Keratinocyte (primary cell): ENCODE measurements at regions not wholly inside any gene's neighbourhood (a gene's known extent, or its start where the extent isn't known, plus 50 kb on each side); places are given as distances from the start of the nearest gene placed in this dataset.

Experiments
- DNase-seq: peaks from one replicate; pipeline ENCODE4 v3.0.0-alpha.2; 2011; ENCODE audit warnings: low read depth, missing footprints, low spot score
- FAIRE-seq: peaks from 2 replicates; lab custom pipeline; 2011; peaks lifted over from hg19 to GRCh38; lab: Jason Lieb, UNC
- H2AFZ ChIP-seq: 2 replicates; pipeline ENCODE4 v1.6.0; 2012; ENCODE audit warnings: low read length, control low read depth, inconsistent platforms; ENCODE audit not compliant: control insufficient read depth
- H3K27ac ChIP-seq: 2 replicates; pipeline ENCODE4 v1.5.1; 2011; ENCODE audit warnings: low read length; ENCODE audit not compliant: control insufficient read depth, insufficient read depth
- H3K27me3 ChIP-seq: 3 replicates; pipeline ENCODE4 v1.6.0; 2011; ENCODE audit warnings: low read length; ENCODE audit not compliant: control insufficient read depth, insufficient read depth; ENCODE audit errors: extremely low read depth
- H3K36me3 ChIP-seq, 2 experiments: 2 replicates in 1 of 2; 3 replicates in 1 of 2; pipeline ENCODE4 v1.5.1; 2011; ENCODE audit warnings: low read length in 2 of 2, mild to moderate bottlenecking in 1 of 2; ENCODE audit not compliant: control insufficient read depth in 2 of 2, insufficient read depth in 2 of 2; ENCODE audit errors: extremely low read depth in 1 of 2
- H3K4me1 ChIP-seq: 3 replicates; pipeline ENCODE4 v1.5.1; 2011; ENCODE audit warnings: low read length; ENCODE audit not compliant: control insufficient read depth, insufficient read depth; ENCODE audit errors: extremely low read depth
- H3K4me2 ChIP-seq: 3 replicates; pipeline ENCODE4 v1.6.0; 2011; ENCODE audit warnings: low read depth, low read length; ENCODE audit not compliant: control insufficient read depth, insufficient read depth; ENCODE audit errors: extremely low read depth
- H3K4me3 ChIP-seq, 3 experiments: fragments of 200-600 bp in 1 of 3; sonication (generic) in 1 of 3; 2 replicates in 2 of 3; 3 replicates in 1 of 3; pipeline ENCODE4 v1.5.1; 2011 to 2016; ENCODE audit warnings: low read length in 3 of 3, mild to moderate bottlenecking in 3 of 3, control low read depth in 2 of 3, inconsistent platforms in 1 of 3, low read depth in 1 of 3, mixed read lengths in 1 of 3, mixed run types in 1 of 3, moderate library complexity in 1 of 3; ENCODE audit not compliant: control insufficient read depth in 2 of 3, insufficient read depth in 2 of 3; ENCODE audit errors: extremely low read depth in 1 of 3
- H3K79me2 ChIP-seq: 2 replicates; pipeline ENCODE4 v1.6.0; 2012; ENCODE audit warnings: low read length; ENCODE audit not compliant: control insufficient read depth, insufficient read depth
- H3K9ac ChIP-seq: 3 replicates; pipeline ENCODE4 v1.6.0; 2011; ENCODE audit warnings: low read length; ENCODE audit not compliant: control insufficient read depth, insufficient read depth; ENCODE audit errors: extremely low read depth
- H3K9me1 ChIP-seq: 3 replicates; pipeline ENCODE4 v1.6.0; 2011; ENCODE audit warnings: low read length; ENCODE audit not compliant: control insufficient read depth, insufficient read depth; ENCODE audit errors: extremely low read depth
- H3K9me3 ChIP-seq: 2 replicates; pipeline ENCODE4 v1.5.1; 2012; ENCODE audit warnings: low read depth, low read length; ENCODE audit not compliant: control insufficient read depth
- H4K20me1 ChIP-seq: 3 replicates; pipeline ENCODE4 v1.6.0; 2011; ENCODE audit warnings: low read length; ENCODE audit not compliant: control insufficient read depth, insufficient read depth; ENCODE audit errors: extremely low read depth
- EZH2 ChIP-seq: IDR thresholded peaks from one replicate; pipeline ENCODE4 v1.6.1; 2012; ENCODE audit warnings: inconsistent platforms, mild to moderate bottlenecking, low read length, moderate library complexity
- dilution Hi-C: fragments of 300-500 bp; cut with MboI; formaldehyde crosslinking; loops from one replicate; pipeline ENCODE4 v1.7.0; 2020; ENCODE audit warnings: low sequenced_read_pairs; ENCODE audit not compliant: extremely low pct_ligation_motif_present
- TF ChIP-seq, protein P1 (sequence below), 3 experiments: IDR thresholded peaks in 1 of 3; conservative IDR thresholded peaks in 1 of 3; optimal IDR thresholded peaks in 1 of 3; 2 replicates in 2 of 3; 3 replicates in 1 of 3; pipeline versions ENCODE3 to v1.5.1; 2011; ENCODE audit warnings: low read length in 3 of 3, mild to moderate bottlenecking in 3 of 3, moderate library complexity in 2 of 3, control low read depth in 1 of 3, inconsistent platforms in 1 of 3; ENCODE audit not compliant: insufficient read depth in 2 of 3; ENCODE audit errors: extremely low read depth in 1 of 3

DNA sequence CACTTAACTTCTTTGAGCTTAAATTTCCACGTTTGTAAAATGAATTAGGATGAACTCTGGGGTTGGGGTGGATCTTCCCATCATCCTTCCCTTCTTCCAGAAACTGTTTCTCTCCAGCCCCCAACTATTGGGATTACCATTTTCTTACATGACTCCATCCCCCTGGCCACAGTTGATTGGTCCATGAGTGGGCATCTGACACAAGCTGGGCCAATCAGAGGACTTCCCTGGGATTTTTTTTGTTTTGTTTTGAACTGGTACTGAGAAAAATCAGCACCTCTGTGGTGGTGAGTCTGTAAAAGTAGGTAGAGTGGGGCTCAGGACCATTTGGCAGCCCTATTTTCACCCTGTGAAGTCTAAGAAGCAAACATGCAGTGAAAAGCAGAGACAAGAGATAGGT, 118.0 kb upstream of the SERTAD2 start:
- Histone ChIP-seq H3K9ac (no peak overlapping the region), H3K36me3 (no peaks in the 10 kb centered on the region), H3K4me2 (no peak overlapping the region), H4K20me1 (no peaks in the 10 kb centered on the region), H3K9me1 (no peaks in the 10 kb centered on the region), H3K27ac (no peak overlapping the region), H3K9me3 (no peaks in the 10 kb centered on the region), H3K4me3 (no peak overlapping the region), H3K27me3 (no peaks in the 10 kb centered on the region), H3K4me1 (peaks cover 34% of the 10 kb centered on the region), H2AFZ (no peak overlapping the region), H3K79me2 (no peaks in the 10 kb centered on the region)
- dilution Hi-C loops = no loop called here
- TF ChIP-seq EZH2 = no peak
- TF ChIP-seq, protein P1, sequence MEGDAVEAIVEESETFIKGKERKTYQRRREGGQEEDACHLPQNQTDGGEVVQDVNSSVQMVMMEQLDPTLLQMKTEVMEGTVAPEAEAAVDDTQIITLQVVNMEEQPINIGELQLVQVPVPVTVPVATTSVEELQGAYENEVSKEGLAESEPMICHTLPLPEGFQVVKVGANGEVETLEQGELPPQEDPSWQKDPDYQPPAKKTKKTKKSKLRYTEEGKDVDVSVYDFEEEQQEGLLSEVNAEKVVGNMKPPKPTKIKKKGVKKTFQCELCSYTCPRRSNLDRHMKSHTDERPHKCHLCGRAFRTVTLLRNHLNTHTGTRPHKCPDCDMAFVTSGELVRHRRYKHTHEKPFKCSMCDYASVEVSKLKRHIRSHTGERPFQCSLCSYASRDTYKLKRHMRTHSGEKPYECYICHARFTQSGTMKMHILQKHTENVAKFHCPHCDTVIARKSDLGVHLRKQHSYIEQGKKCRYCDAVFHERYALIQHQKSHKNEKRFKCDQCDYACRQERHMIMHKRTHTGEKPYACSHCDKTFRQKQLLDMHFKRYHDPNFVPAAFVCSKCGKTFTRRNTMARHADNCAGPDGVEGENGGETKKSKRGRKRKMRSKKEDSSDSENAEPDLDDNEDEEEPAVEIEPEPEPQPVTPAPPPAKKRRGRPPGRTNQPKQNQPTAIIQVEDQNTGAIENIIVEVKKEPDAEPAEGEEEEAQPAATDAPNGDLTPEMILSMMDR (optimal IDR thresholded peaks at IDR 0.05 in 1 of 3, IDR thresholded peaks at IDR 0.05 in 1 of 3, conservative IDR thresholded peaks at IDR 0.05 in 1 of 3; ENCODE audit: extremely low read depth in 1 of 3, insufficient read depth in 2 of 3, low read length in 3 of 3) = no peak
- DNase-seq = no peak
- no peak for FAIRE-seq

DNA sequence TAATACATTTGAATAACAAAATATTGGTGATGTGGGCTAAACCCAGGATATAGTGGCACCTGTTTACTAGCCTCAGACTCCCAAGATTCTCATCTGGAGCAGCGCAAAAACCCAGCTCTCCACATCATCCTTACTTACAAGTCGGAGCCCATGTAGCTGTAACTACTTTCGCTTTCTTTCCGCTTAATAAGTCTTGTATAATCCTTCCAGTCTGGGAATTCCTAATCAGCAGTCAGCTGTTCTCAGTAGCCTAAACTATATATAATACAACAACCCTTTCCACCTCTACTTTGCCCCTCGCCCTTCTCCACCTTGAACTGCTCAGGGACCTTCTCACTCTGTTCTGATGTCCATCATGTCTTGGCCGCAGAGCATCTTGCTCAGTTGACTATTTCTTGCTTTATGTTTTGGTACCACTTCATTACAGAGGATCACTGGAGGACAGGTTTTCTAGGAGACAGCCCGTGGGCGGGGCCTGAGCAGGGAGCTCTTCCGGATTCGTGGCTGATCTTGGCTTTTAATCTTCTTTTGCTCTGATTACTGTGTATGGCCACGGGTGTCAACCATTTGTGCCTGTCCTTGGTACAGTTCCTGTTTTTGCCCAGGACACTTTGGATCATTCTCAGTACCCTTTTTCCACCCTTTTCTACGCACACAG, 119.9 kb upstream of the SERTAD2 start:
- Histone ChIP-seq H4K20me1 (no peaks in the 10 kb centered on the region), H3K9me3 (no peaks in the 10 kb centered on the region), H3K9ac (no peak overlapping the region), H3K27ac (no peak overlapping the region), H3K4me2 (peak overlapping the region; percentile 28), H3K4me3 (no peak overlapping the region), H2AFZ (peak overlapping the region; percentile 24), H3K4me1 (peaks cover 27% of the 10 kb centered on the region), H3K36me3 (no peaks in the 10 kb centered on the region), H3K9me1 (no peaks in the 10 kb centered on the region), H3K79me2 (no peaks in the 10 kb centered on the region), H3K27me3 (no peaks in the 10 kb centered on the region)
- dilution Hi-C loops = no loop called here
- no peak for FAIRE-seq
- TF ChIP-seq, protein P1 (optimal IDR thresholded peaks at IDR 0.05 in 1 of 3, IDR thresholded peaks at IDR 0.05 in 1 of 3, conservative IDR thresholded peaks at IDR 0.05 in 1 of 3; ENCODE audit: extremely low read depth in 1 of 3, insufficient read depth in 2 of 3, low read length in 3 of 3) = no peak
- no peak for TF ChIP-seq EZH2
- no peak for DNase-seq
